GM12878 (cell line): ENCODE measurements at regions not wholly inside any gene's neighbourhood (a gene's known extent, or its start where the extent isn't known, plus 50 kb on each side); places are given as distances from the start of the nearest gene placed in this dataset.

Experiments
- ATAC-seq: fragments of 200-7000 bp; cut with Tn5 transposase; 3 replicates; pipeline ENCODE4 v1.9.1; 2020; ENCODE audit warnings: mild to moderate bottlenecking, moderate library complexity
- BruUV-seq: library from RNA; stranded (reverse); fragments of 400-500 nt; replicated peaks from 2 replicates; lab custom pipeline; 2021; lab: Mats Ljungman, UMichigan
- CTCF ChIA-PET: fragments of 300-600 bp; sonication (Branson Sonifier 250); formaldehyde crosslinking; extraction: SDS; loops from one replicate; lab custom pipeline; 2021; ENCODE audit warnings: inconsistent platforms; lab: Yijun Ruan, JAX
- POLR2A ChIA-PET: fragments of 350-600 bp; formaldehyde crosslinking; extraction: SDS; loops from one replicate; lab custom pipeline; 2021; ENCODE audit warnings: inconsistent platforms; lab: Charles Lee
- RAD21 ChIA-PET: fragments of 300-600 bp; sonication (Branson Sonifier 250); formaldehyde crosslinking; loops from one replicate; lab custom pipeline; 2023; ENCODE audit warnings: antibody characterized with exemption; ENCODE audit not compliant: unreplicated experiment; lab: Charles Lee
- SMC1A ChIA-PET: fragments of 300-600 bp; sonication (Branson Sonifier 250); formaldehyde crosslinking; loops from one replicate; lab custom pipeline; 2023; ENCODE audit not compliant: unreplicated experiment, uncharacterized antibody; lab: Charles Lee
- DNase-seq: peaks from one replicate; pipeline ENCODE4 v3.0.0-alpha.2; 2011; ENCODE audit warnings: low read depth, low spot score
- FAIRE-seq: peaks from 3 replicates; lab custom pipeline; 2011; peaks lifted over from hg19 to GRCh38; lab: Jason Lieb, UNC
- H2AFZ ChIP-seq: 2 replicates; pipeline ENCODE4 v1.6.0; 2011; ENCODE audit warnings: low read depth, low read length, control low read depth; ENCODE audit not compliant: control insufficient read depth
- H3K27ac ChIP-seq: 2 replicates; pipeline ENCODE4 v1.5.1; 2011; ENCODE audit warnings: control low read depth; ENCODE audit not compliant: control insufficient read depth, insufficient read depth
- H3K27me3 ChIP-seq, 2 experiments: replicated peaks in 1 of 2; 2 replicates each; pipeline versions ENCODE4 v1.6.0 to v1.6.1; 2011; ENCODE audit warnings: low read length in 1 of 2; ENCODE audit not compliant: control insufficient read depth in 2 of 2, insufficient read depth in 2 of 2
- H3K36me3 ChIP-seq, 2 experiments: 2 replicates each; pipeline ENCODE4 v1.5.1; 2011; ENCODE audit warnings: low read length in 1 of 2; ENCODE audit not compliant: control insufficient read depth in 2 of 2, insufficient read depth in 2 of 2
- H3K4me1 ChIP-seq: 2 replicates; pipeline ENCODE4 v1.6.1; 2011; ENCODE audit warnings: mild to moderate bottlenecking, low read length, moderate library complexity, mixed read lengths; ENCODE audit not compliant: control insufficient read depth, insufficient read depth
- H3K4me2 ChIP-seq: 2 replicates; pipeline ENCODE4 v1.6.0; 2011; ENCODE audit warnings: control low read depth; ENCODE audit not compliant: control insufficient read depth, insufficient read depth
- H3K4me3 ChIP-seq: fragments of 200-600 bp; sonication (generic); 2 replicates; pipeline ENCODE4 v1.5.1; 2016
- H3K79me2 ChIP-seq: 2 replicates; pipeline ENCODE4 v1.6.0; 2011; ENCODE audit warnings: low read length; ENCODE audit not compliant: control insufficient read depth, insufficient read depth
- H3K9ac ChIP-seq: 2 replicates; pipeline ENCODE4 v1.8.0; 2011; ENCODE audit warnings: low read length, control low read depth, mixed read lengths; ENCODE audit not compliant: control insufficient read depth, insufficient read depth
- H3K9me3 ChIP-seq: replicated peaks from 3 replicates; pipeline ENCODE4 v1.5.1; 2011; ENCODE audit warnings: mild to moderate bottlenecking, low read length; ENCODE audit not compliant: control insufficient read depth, insufficient read depth
- H4K20me1 ChIP-seq: 2 replicates; pipeline ENCODE4 v1.6.0; 2011; ENCODE audit not compliant: control insufficient read depth, insufficient read depth
- ATF7 ChIP-seq: fragments of 450-650 bp; IDR thresholded peaks from 2 replicates; pipeline ENCODE4 v1.6.1; 2016; ENCODE audit warnings: low read depth, mild to moderate bottlenecking
- BACH1 ChIP-seq: fragments of 450-650 bp; IDR thresholded peaks from 2 replicates; pipeline ENCODE4 v1.6.1; 2017; ENCODE audit warnings: mild to moderate bottlenecking, borderline replicate concordance
- CREB1 ChIP-seq: IDR thresholded peaks from 2 replicates; pipeline ENCODE4 v1.6.1; 2012; ENCODE audit warnings: low read depth, mild to moderate bottlenecking, inconsistent platforms
- DPF2 ChIP-seq: fragments of 450-650 bp; IDR thresholded peaks from 2 replicates; pipeline ENCODE4 v1.6.1; 2017; ENCODE audit warnings: mild to moderate bottlenecking
- ELK1 ChIP-seq: IDR thresholded peaks from 2 replicates; pipeline ENCODE4 v1.6.1; 2012; ENCODE audit warnings: low read depth, low read length, improper control_type of control experiment
- EP300 ChIP-seq, 2 experiments: fragments of 150-350 bp in 1 of 2; IDR thresholded peaks; 2 replicates each; pipeline ENCODE4 v1.6.1; 2011 to 2012; ENCODE audit warnings: low read depth in 2 of 2, low read length in 2 of 2, borderline replicate concordance in 1 of 2, improper control_type of control experiment in 1 of 2, inconsistent platforms in 1 of 2; ENCODE audit not compliant: control insufficient read depth in 1 of 2
- IKZF1 ChIP-seq: fragments of 450-650 bp; conservative IDR thresholded peaks from 2 replicates; pipeline ENCODE4 v1.6.1; 2017; ENCODE audit warnings: antibody characterized with exemption, mild to moderate bottlenecking
- KDM1A ChIP-seq: fragments of 200-600 bp; sonication (generic); IDR thresholded peaks from 2 replicates; pipeline ENCODE4 v1.6.1; 2016; ENCODE audit warnings: borderline replicate concordance
- WGBS: methylation state at CpG from one replicate; pipeline ENCODE4 v1.1.6; 2016; ENCODE audit warnings: low lambda C conversion rate; ENCODE audit not compliant: insufficient replicate concordance, insufficient coverage; ENCODE audit errors: missing lambda C conversion rate; 5-methylcytosine and 5-hydroxymethylcytosine counted together
- in situ Hi-C: fragments of 300-500 bp; cut with MboI; formaldehyde crosslinking; loops from 9 replicates; pipeline ENCODE4 v1.14.3; 2018; ENCODE audit warnings: mixed read lengths
- intact Hi-C: fragments of 100-400 bp; cut with micrococcal nuclease; formaldehyde crosslinking; loops from one replicate; pipeline ENCODE4 v1.14.2; 2022; ENCODE audit not compliant: unreplicated experiment

- Histone ChIP-seq H3K27me3 (no peaks in the 10 kb centered on the region), H4K20me1 (no peaks in the 10 kb centered on the region; the same call in 1 of the 2 replicates), H3K36me3 (no peaks in the 10 kb centered on the region), H3K9ac (no peak overlapping the region), H3K27ac (no peak overlapping the region), H3K4me3 (no peak overlapping the region), H2AFZ (no peak overlapping the region), H3K9me3 (no peaks in the 10 kb centered on the region), H3K4me1 (no peaks in the 10 kb centered on the region), H3K79me2 (no peaks in the 10 kb centered on the region), H3K4me2 (no peak overlapping the region)
- no peak for DNase-seq
- FAIRE-seq, result no peak
- 32% methylated on average over 3 of the region's 3 CpGs for WGBS
- no TSS peak for BruUV-seq
- CTCF ChIA-PET, result interaction anchor here (0.8 kb wide), 1 partner anchor 15 kb away, joined by 3 read pairs; no protein-coding TSS in a partner anchor
- peak; percentile 21; the same call in 1 of the 3 replicates for ATAC-seq
- RAD21 ChIA-PET, result no interaction called here
- in situ Hi-C loops, result no loop called here
- SMC1A ChIA-PET, result interaction anchor here (1.4 to 14.9 kb wide), 2 partner anchors 13 to 77 kb away, joined by 3 to 189 read pairs; no protein-coding TSS in a partner anchor
- intact Hi-C loops, result no loop called here
- TF ChIP-seq EP300 (IDR thresholded peaks at IDR 0.05; ENCODE audit: borderline replicate concordance in 1 of 2, control insufficient read depth in 1 of 2, low read depth in 2 of 2, low read length in 2 of 2) (no peak), BACH1 (no peak), ELK1 (no peak), IKZF1 (no peak), KDM1A (no peak), ATF7 (no peak), CREB1 (no peak), DPF2 (no peak)
- POLR2A ChIA-PET, result no interaction called here
Measured at GRCh38 chr11:27218421-27219038, 144.5 kb downstream of the CCDC34 start.
